Sigmoid colon (tissue), 3 donors: ENCODE measurements at regions not wholly inside any gene's neighbourhood (a gene's known extent, or its start where the extent isn't known, plus 50 kb on each side); places are given as distances from the start of the nearest gene placed in this dataset.

ENCODE experiments used
- CTCF ChIP-seq, 4 experiments: fragments of 450-650 bp in 3 of 4; fragments of 200-600 bp in 1 of 4; IDR thresholded peaks; one replicate each; pipeline ENCODE4 v1.5.1; 2016 to 2019; ENCODE audit warnings: antibody characterized with exemption in 4 of 4, mild to moderate bottlenecking in 3 of 4, moderate library complexity in 2 of 4
- POLR2A ChIP-seq, 2 donors: fragments of 450-650 bp; IDR thresholded peaks; one replicate each; pipeline ENCODE4 v1.6.1; 2016; ENCODE audit warnings: antibody characterized with exemption in 2 of 2, mild to moderate bottlenecking in 2 of 2, moderate library complexity in 2 of 2

- TF ChIP-seq CTCF (IDR thresholded peaks at IDR 0.05), result no peak
- TF ChIP-seq POLR2A (IDR thresholded peaks at IDR 0.05), result no peak
These were observed 115.2 kb downstream of the TES start for GRCh38 chr7:116325517-116325916.
